Mesothelial cell of epicardium (in vitro differentiated cells): ENCODE measurements at regions not wholly inside any gene's neighbourhood (a gene's known extent, or its start where the extent isn't known, plus 50 kb on each side); places are given as distances from the start of the nearest gene placed in this dataset.

ENCODE experiments used
- DNase-seq, 2 experiments: peaks; one replicate each; pipeline ENCODE4 v3.0.0; 2021; ENCODE audit warnings: low spot score in 2 of 2; ENCODE audit not compliant: unreplicated experiment in 2 of 2
- H3K27ac Mint-ChIP-seq: 2 replicates; pipeline ENCODE4 v1.8.0; 2021; ENCODE audit warnings: mixed read lengths
- H3K27me3 Mint-ChIP-seq: 2 replicates; pipeline ENCODE4 v1.8.0; 2021; ENCODE audit warnings: low read depth, mixed read lengths
- H3K36me3 Mint-ChIP-seq: 2 replicates; pipeline ENCODE4 v1.8.0; 2021; ENCODE audit warnings: mixed read lengths
- H3K4me1 Mint-ChIP-seq: 2 replicates; pipeline ENCODE4 v1.8.0; 2021; ENCODE audit warnings: mixed read lengths
- H3K4me3 Mint-ChIP-seq: 2 replicates; pipeline ENCODE4 v1.8.0; 2021; ENCODE audit warnings: mild to moderate bottlenecking, moderate library complexity, mixed read lengths
- H3K9me3 Mint-ChIP-seq: 2 replicates; pipeline ENCODE4 v1.8.0; 2021; ENCODE audit warnings: mixed read lengths
- TF ChIP-seq, protein P1 (sequence below): fragments of 200-600 bp; sonication (generic); IDR thresholded peaks from one replicate; pipeline ENCODE4 v1.5.0; 2021; ENCODE audit warnings: antibody characterized with exemption; ENCODE audit not compliant: unreplicated experiment

DNA sequence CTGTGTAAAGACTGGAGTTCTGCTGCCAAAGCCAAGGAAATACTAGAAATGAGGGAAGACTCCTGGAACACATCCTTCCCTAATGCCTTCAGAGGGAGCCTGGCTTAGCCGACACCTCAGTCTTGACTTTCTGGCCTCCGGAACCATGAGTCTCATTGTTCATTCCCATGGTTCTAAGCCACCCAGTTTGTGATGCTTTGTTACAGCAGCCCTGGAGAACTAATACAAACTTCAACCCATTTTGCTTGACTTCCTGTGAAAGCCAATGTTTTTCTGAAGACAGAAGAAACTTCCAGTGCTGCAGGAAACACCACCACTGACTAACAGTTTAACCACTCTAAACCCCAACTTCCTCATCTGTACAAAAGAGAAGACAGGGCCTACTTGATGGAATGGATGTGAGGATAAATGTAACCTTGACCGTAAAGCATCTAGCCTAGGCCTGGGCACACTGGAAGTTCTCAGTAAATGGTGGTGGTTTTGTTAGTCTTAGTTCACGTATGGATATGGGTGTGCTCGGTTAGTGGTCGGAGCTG lies 85.9 kb upstream of the RFX8 start:
- no peak overlapping the region for H3K27ac Mint-ChIP-seq
- peaks cover 4% of the 10 kb centered on the region for H3K4me1 Mint-ChIP-seq
- TF ChIP-seq, protein P1, sequence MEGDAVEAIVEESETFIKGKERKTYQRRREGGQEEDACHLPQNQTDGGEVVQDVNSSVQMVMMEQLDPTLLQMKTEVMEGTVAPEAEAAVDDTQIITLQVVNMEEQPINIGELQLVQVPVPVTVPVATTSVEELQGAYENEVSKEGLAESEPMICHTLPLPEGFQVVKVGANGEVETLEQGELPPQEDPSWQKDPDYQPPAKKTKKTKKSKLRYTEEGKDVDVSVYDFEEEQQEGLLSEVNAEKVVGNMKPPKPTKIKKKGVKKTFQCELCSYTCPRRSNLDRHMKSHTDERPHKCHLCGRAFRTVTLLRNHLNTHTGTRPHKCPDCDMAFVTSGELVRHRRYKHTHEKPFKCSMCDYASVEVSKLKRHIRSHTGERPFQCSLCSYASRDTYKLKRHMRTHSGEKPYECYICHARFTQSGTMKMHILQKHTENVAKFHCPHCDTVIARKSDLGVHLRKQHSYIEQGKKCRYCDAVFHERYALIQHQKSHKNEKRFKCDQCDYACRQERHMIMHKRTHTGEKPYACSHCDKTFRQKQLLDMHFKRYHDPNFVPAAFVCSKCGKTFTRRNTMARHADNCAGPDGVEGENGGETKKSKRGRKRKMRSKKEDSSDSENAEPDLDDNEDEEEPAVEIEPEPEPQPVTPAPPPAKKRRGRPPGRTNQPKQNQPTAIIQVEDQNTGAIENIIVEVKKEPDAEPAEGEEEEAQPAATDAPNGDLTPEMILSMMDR: no peak
- H3K9me3 Mint-ChIP-seq: no peaks in the 10 kb centered on the region
- H3K4me3 Mint-ChIP-seq: no peak overlapping the region
- H3K27me3 Mint-ChIP-seq: peaks cover 2% of the 10 kb centered on the region
- no peaks in the 10 kb centered on the region for H3K36me3 Mint-ChIP-seq
- DNase-seq: no peak

DNA sequence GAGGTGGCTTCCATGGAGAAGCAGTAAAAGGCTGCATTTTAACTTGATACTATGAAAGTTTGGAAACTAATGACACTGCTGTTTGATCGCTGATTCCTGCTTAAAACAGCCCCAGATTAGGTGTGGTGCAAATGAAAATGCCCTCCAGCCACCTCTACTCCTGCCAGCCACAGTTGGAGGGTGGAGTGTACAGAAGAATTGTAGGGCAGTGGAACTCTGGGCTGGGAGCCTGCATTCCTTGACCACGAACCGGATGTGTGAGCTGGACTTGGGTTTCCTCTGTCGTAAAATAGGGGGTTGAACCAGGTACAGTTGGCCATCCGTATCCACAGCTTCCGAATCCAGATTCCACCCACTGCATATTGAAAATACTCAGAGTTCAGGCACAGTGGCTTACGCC lies 84.6 kb upstream of the RFX8 start:
- no peak for DNase-seq
- Mint-ChIP-seq H3K4me1 (peaks cover 4% of the 10 kb centered on the region), H3K27me3 (peaks cover 2% of the 10 kb centered on the region), H3K9me3 (no peaks in the 10 kb centered on the region), H3K4me3 (no peak overlapping the region), H3K27ac (no peak overlapping the region), H3K36me3 (no peaks in the 10 kb centered on the region)
- TF ChIP-seq, protein P1: no peak

DNA sequence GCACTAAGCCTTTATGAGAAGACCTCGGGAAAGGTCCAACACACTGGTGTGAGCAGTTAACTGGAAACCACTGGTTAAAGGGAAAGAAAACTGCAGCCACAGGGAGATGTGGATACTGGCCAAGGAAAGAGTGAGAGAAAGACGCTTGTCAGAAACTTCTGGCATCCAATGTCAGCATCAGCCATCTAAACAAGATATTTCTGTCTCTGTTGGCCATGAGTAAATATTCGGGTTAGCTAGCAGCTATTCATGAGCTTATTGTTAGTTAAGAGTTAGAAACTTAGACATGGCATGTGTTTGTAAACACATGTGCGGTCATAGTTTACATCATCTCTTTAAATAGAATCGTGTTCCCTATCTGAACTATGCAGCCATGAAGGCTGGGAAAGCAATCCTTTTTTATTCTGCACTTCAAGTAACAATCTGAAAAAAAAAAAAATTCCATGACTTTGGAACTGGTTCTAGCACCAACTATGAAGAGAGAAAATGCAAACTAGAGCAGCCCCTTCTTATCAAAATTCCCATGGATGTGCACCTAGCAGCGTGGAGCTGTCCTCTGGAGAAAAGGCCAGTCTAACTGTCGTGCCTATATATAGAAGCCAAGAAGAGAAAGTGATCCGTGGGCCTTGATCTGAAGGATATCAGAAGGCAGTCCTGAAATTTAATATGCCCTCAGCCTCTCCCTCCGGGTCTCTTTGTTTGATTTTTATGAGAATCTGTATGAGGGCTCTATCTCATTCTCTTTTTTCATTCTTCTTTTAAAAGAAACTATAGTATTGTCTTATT lies 84.0 kb upstream of the RFX8 start:
- Mint-ChIP-seq H3K27me3 (no peaks in the 10 kb centered on the region), H3K4me3 (no peak overlapping the region), H3K27ac (peak overlapping the region; percentile 60), H3K9me3 (no peaks in the 10 kb centered on the region), H3K4me1 (peaks cover 4% of the 10 kb centered on the region), H3K36me3 (no peaks in the 10 kb centered on the region)
- TF ChIP-seq, protein P1: no peak
- DNase-seq: no peak

DNA sequence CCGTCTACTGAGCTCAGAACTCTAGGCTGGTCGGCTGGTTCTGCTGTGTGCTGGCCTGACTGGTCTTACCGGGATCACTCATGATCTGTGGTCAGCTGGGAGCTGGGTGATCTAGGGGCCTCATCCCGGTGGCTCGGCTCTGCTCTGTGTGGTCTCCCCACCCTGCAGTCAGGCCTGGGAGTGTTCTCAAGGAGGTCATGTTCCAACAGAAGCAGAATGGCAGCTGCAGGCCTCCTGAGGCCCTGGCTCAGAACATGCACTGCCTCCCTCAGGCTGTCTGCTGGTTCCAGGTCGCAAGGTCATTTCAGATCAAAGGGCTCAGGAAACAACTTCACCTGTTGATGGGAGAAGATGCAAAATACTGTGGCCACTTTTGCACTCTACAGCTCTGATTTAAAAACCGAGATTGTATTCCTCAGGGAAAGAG lies 81.1 kb upstream of the RFX8 start:
- Mint-ChIP-seq H3K36me3 (no peaks in the 10 kb centered on the region), H3K4me1 (peaks cover 4% of the 10 kb centered on the region), H3K9me3 (no peaks in the 10 kb centered on the region), H3K27me3 (no peaks in the 10 kb centered on the region), H3K27ac (no peak overlapping the region), H3K4me3 (no peak overlapping the region)
- TF ChIP-seq, protein P1: no peak
- no peak for DNase-seq

DNA sequence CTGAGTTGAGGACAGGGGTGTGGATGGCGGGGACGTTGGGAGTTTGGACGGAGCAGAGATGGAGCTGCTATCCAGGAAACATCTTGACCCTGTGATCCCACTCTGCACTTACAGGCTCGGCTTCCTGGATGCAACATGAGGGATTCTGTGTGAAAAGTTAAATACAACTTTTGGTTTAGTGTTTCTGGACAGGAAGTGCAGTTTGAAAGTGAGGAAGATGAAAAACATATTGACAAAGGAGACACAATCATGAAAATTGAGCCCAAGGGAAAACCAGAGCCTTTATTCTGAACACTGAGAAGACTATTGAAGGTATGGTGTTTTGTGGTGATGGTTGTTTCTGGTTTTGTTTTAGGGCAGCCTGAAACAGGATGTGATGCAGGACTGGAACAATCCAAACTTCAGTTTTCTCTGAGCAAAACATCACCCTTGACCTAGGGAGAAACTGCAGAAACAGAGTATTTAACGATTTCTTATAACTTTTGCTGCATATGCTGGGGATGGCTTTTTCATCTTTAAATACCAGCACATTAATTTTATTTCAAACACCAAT lies 76.5 kb upstream of the RFX8 start:
- Mint-ChIP-seq H3K4me3 (no peak overlapping the region), H3K9me3 (peaks cover 12% of the 10 kb centered on the region), H3K27me3 (no peaks in the 10 kb centered on the region), H3K27ac (no peak overlapping the region), H3K36me3 (no peaks in the 10 kb centered on the region), H3K4me1 (no peaks in the 10 kb centered on the region)
- DNase-seq: no peak
- TF ChIP-seq, protein P1: no peak
